Caco-2 (cell line): ENCODE measurements at regions not wholly inside any gene's neighbourhood (a gene's known extent, or its start where the extent isn't known, plus 50 kb on each side); places are given as distances from the start of the nearest gene placed in this dataset.

ENCODE experiments used
- BruUV-seq: library from RNA; stranded (reverse); fragments of 400-500 nt; replicated peaks from 2 replicates; lab custom pipeline; 2021; lab: Mats Ljungman, UMichigan
- CTCF ChIA-PET: fragments of 300-600 bp; sonication (Branson Sonifier 250); formaldehyde crosslinking; loops from one replicate; lab custom pipeline; 2022; ENCODE audit warnings: antibody characterized with exemption; lab: Charles Lee
- POLR2A ChIA-PET: fragments of 300-600 bp; sonication (Branson Sonifier 250); formaldehyde crosslinking; loops from one replicate; lab custom pipeline; 2022; ENCODE audit warnings: antibody characterized with exemption; lab: Charles Lee
- DNase-seq, 2 experiments: peaks; one replicate each; pipeline versions ENCODE4 v3.0.0 to v3.0.0-alpha.2; 2020 to 2022
- H3K27me3 ChIP-seq: replicated peaks from 2 replicates; pipeline ENCODE4 v1.6.0; 2011; ENCODE audit warnings: low read length; ENCODE audit not compliant: control insufficient read depth, insufficient read depth
- H3K36me3 ChIP-seq: 2 replicates; pipeline ENCODE4 v1.5.1; 2011; ENCODE audit warnings: low read length; ENCODE audit not compliant: control insufficient read depth, insufficient read depth
- H3K4me1 ChIP-seq: fragments of 250-450 bp; sonication (Bioruptor Pico); 2 replicates; pipeline ENCODE4 v1.5.1; 2020; ENCODE audit warnings: mild to moderate bottlenecking
- H3K4me3 ChIP-seq: 2 replicates; pipeline ENCODE4 v1.5.1; 2011; ENCODE audit warnings: low read depth, mild to moderate bottlenecking, control low read depth, low read length
- H3K9me3 ChIP-seq: fragments of 250-450 bp; sonication (Bioruptor Pico); 2 replicates; pipeline ENCODE4 v1.5.1; 2020; ENCODE audit warnings: mild to moderate bottlenecking, moderate library complexity
- H3K27ac Mint-ChIP-seq: one replicate; pipeline ENCODE4 v1.8.0; 2022; ENCODE audit warnings: mixed read lengths; ENCODE audit not compliant: unreplicated experiment
- H3K27me3 Mint-ChIP-seq: one replicate; pipeline ENCODE4 v1.8.0; 2022; ENCODE audit warnings: mixed read lengths; ENCODE audit not compliant: insufficient read depth, unreplicated experiment
- H3K36me3 Mint-ChIP-seq: one replicate; pipeline ENCODE4 v1.8.0; 2022; ENCODE audit warnings: mild to moderate bottlenecking, mixed read lengths; ENCODE audit not compliant: insufficient read depth, unreplicated experiment
- H3K4me1 Mint-ChIP-seq: one replicate; pipeline ENCODE4 v1.8.0; 2022; ENCODE audit warnings: low read depth, mixed read lengths; ENCODE audit not compliant: unreplicated experiment
- H3K4me3 Mint-ChIP-seq: one replicate; pipeline ENCODE4 v1.8.0; 2022; ENCODE audit warnings: mild to moderate bottlenecking, moderate library complexity, mixed read lengths; ENCODE audit not compliant: unreplicated experiment
- H3K9me3 Mint-ChIP-seq: one replicate; pipeline ENCODE4 v1.8.0; 2022; ENCODE audit warnings: mixed read lengths; ENCODE audit not compliant: unreplicated experiment
- CTCF ChIP-seq, 2 experiments: fragments of 200-600 bp in 1 of 2; IDR thresholded peaks; 1 replicate in 1 of 2; 2 replicates in 1 of 2; pipeline versions ENCODE4 v1.5.1 to v1.8.0; 2011 to 2022; ENCODE audit warnings: antibody characterized with exemption in 1 of 2, control low read depth in 1 of 2, inconsistent platforms in 1 of 2, low read depth in 1 of 2, low read length in 1 of 2, mild to moderate bottlenecking in 1 of 2, moderate library complexity in 1 of 2; ENCODE audit not compliant: insufficient read depth in 1 of 2, severe bottlenecking in 1 of 2, unreplicated experiment in 1 of 2
- intact Hi-C: fragments of 100-400 bp; cut with micrococcal nuclease; formaldehyde crosslinking; loops from one replicate; pipeline ENCODE4 v1.10.0; 2022; ENCODE audit not compliant: unreplicated experiment

- no TSS peak for BruUV-seq
- ChIA-PET POLR2A (no interaction called here), CTCF (no interaction called here)
- TF ChIP-seq CTCF (IDR thresholded peaks at IDR 0.05; ENCODE audit: insufficient read depth in 1 of 2, low read depth in 1 of 2, low read length in 1 of 2, severe bottlenecking in 1 of 2, unreplicated experiment in 1 of 2) = no peak
- Histone ChIP-seq H3K27me3 (no peaks in the 10 kb centered on the region), H3K4me3 (no peak overlapping the region), H3K36me3 (no peaks in the 10 kb centered on the region), H3K9me3 (no peaks in the 10 kb centered on the region), H3K4me1 (no peaks in the 10 kb centered on the region)
- no peaks in the 10 kb centered on the region for H3K27me3 Mint-ChIP-seq
- H3K27ac Mint-ChIP-seq = no peak overlapping the region
- DNase-seq = no peak
- H3K36me3 Mint-ChIP-seq = no peaks in the 10 kb centered on the region
- no peaks in the 10 kb centered on the region for H3K4me1 Mint-ChIP-seq
- peaks cover 22% of the 10 kb centered on the region for H3K9me3 Mint-ChIP-seq
- intact Hi-C loops = no loop called here
- no peak overlapping the region for H3K4me3 Mint-ChIP-seq
Measured at GRCh38 chr7:68133045-68133444, 1136.4 kb downstream of the TYW1 start.

- Mint-ChIP-seq H3K9me3 (peaks cover 32% of the 10 kb centered on the region), H3K4me1 (no peaks in the 10 kb centered on the region), H3K36me3 (no peaks in the 10 kb centered on the region), H3K27me3 (no peaks in the 10 kb centered on the region), H3K27ac (no peak overlapping the region), H3K4me3 (no peak overlapping the region)
- CTCF ChIA-PET = no interaction called here
- no TSS peak for BruUV-seq
- H3K4me1 ChIP-seq = no peaks in the 10 kb centered on the region
- no peaks in the 10 kb centered on the region for H3K27me3 ChIP-seq
- intact Hi-C loops = no loop called here
- TF ChIP-seq CTCF (IDR thresholded peaks at IDR 0.05; ENCODE audit: insufficient read depth in 1 of 2, low read depth in 1 of 2, low read length in 1 of 2, severe bottlenecking in 1 of 2, unreplicated experiment in 1 of 2) = no peak
- peaks cover 15% of the 10 kb centered on the region for H3K9me3 ChIP-seq
- H3K36me3 ChIP-seq = no peaks in the 10 kb centered on the region
- POLR2A ChIA-PET = no interaction called here
- DNase-seq = no peak
- H3K4me3 ChIP-seq = no peak overlapping the region
Measured at GRCh38 chr7:68143345-68143744, 1146.7 kb downstream of the TYW1 start.

- no peak overlapping the region for H3K27ac Mint-ChIP-seq
- H3K36me3 Mint-ChIP-seq = no peaks in the 10 kb centered on the region
- H3K4me3 Mint-ChIP-seq = no peak overlapping the region
- no peaks in the 10 kb centered on the region for H3K4me1 Mint-ChIP-seq
- DNase-seq = no peak
- no peaks in the 10 kb centered on the region for H3K4me1 ChIP-seq
- peaks cover 9% of the 10 kb centered on the region for H3K9me3 ChIP-seq
- no TSS peak for BruUV-seq
- no peak overlapping the region for H3K4me3 ChIP-seq
- H3K27me3 ChIP-seq = no peaks in the 10 kb centered on the region
- CTCF ChIA-PET = no interaction called here
- no peak for TF ChIP-seq CTCF (IDR thresholded peaks at IDR 0.05; ENCODE audit: insufficient read depth in 1 of 2, low read depth in 1 of 2, low read length in 1 of 2, severe bottlenecking in 1 of 2, unreplicated experiment in 1 of 2)
- H3K36me3 ChIP-seq = no peaks in the 10 kb centered on the region
- intact Hi-C loops = no loop called here
- H3K27me3 Mint-ChIP-seq = no peaks in the 10 kb centered on the region
- peaks cover 19% of the 10 kb centered on the region for H3K9me3 Mint-ChIP-seq
- POLR2A ChIA-PET = no interaction called here
Measured at GRCh38 chr7:68146983-68147382, 1150.3 kb downstream of the TYW1 start.
